A673 (cell line): ENCODE measurements at regions not wholly inside any gene's neighbourhood (a gene's known extent, or its start where the extent isn't known, plus 50 kb on each side); places are given as distances from the start of the nearest gene placed in this dataset.

ENCODE experiments used
- BruUV-seq: library from RNA; stranded (reverse); fragments of 400-500 nt; replicated peaks from 2 replicates; lab custom pipeline; 2021; lab: Mats Ljungman, UMichigan
- CTCF ChIA-PET: fragments of 300-600 bp; sonication (Branson Sonifier 250); formaldehyde crosslinking; loops from one replicate; lab custom pipeline; 2022; ENCODE audit warnings: antibody characterized with exemption; lab: Charles Lee
- POLR2A ChIA-PET: fragments of 300-600 bp; sonication (Branson Sonifier 250); formaldehyde crosslinking; loops from one replicate; lab custom pipeline; 2022; ENCODE audit warnings: antibody characterized with exemption; ENCODE audit not compliant: low non-redundant PET; lab: Charles Lee
- DNase-seq: peaks from one replicate; pipeline ENCODE4 v3.0.0-alpha.2; 2015; ENCODE audit warnings: low spot score
- H3K27ac ChIP-seq: fragments of 200-600 bp; sonication (generic); 2 replicates; pipeline ENCODE4 v1.5.1; 2016; ENCODE audit warnings: mixed run types, low read depth, mild to moderate bottlenecking, mixed read lengths, antibody characterized with exemption, low read length; ENCODE audit not compliant: poor library complexity, severe bottlenecking
- H3K27me3 ChIP-seq: fragments of 200-600 bp; sonication (generic); replicated peaks from 2 replicates; pipeline ENCODE4 v1.6.1; 2017; ENCODE audit warnings: mixed run types, low read depth, mild to moderate bottlenecking, mixed read lengths, antibody characterized with exemption, low read length; ENCODE audit not compliant: insufficient read depth, poor library complexity
- H3K36me3 ChIP-seq: fragments of 200-600 bp; sonication (generic); 2 replicates; pipeline ENCODE4 v1.6.1; 2016; ENCODE audit warnings: mixed run types, mild to moderate bottlenecking, mixed read lengths, antibody characterized with exemption, low read length; ENCODE audit not compliant: insufficient read depth, poor library complexity, severe bottlenecking
- H3K4me1 ChIP-seq: fragments of 200-600 bp; sonication (generic); 2 replicates; pipeline ENCODE4 v1.6.1; 2017; ENCODE audit warnings: mixed run types, mild to moderate bottlenecking, mixed read lengths, antibody characterized with exemption, low read length; ENCODE audit not compliant: insufficient read depth, poor library complexity, severe bottlenecking
- H3K4me3 ChIP-seq: fragments of 200-600 bp; sonication (generic); 2 replicates; pipeline ENCODE4 v1.5.1; 2016; ENCODE audit warnings: low read depth, mixed run types, mild to moderate bottlenecking, mixed read lengths, low read length; ENCODE audit not compliant: poor library complexity, severe bottlenecking
- H3K9me3 ChIP-seq: fragments of 200-600 bp; sonication (generic); 2 replicates; pipeline ENCODE4 v1.6.1; 2016; ENCODE audit warnings: mixed run types, low read depth, mild to moderate bottlenecking, mixed read lengths, antibody characterized with exemption, low read length; ENCODE audit not compliant: poor library complexity, severe bottlenecking
- EZH2 ChIP-seq: fragments of 200-600 bp; sonication (generic); IDR thresholded peaks from 2 replicates; pipeline ENCODE4 v1.6.1; 2017; ENCODE audit warnings: borderline replicate concordance, low read depth, mild to moderate bottlenecking, mixed read lengths, antibody characterized with exemption, low read length; ENCODE audit not compliant: poor library complexity, severe bottlenecking
- intact Hi-C: fragments of 100-400 bp; cut with micrococcal nuclease; formaldehyde crosslinking; loops from one replicate; pipeline ENCODE4 v1.10.0; 2022; ENCODE audit not compliant: unreplicated experiment
- TF ChIP-seq, protein P1 (sequence below): fragments of 300-800, 200-600 bp; sonication (generic); conservative IDR thresholded peaks from 2 replicates; pipeline ENCODE4 v1.5.1; 2017; ENCODE audit warnings: low read depth, mild to moderate bottlenecking, antibody characterized with exemption, low read length, moderate library complexity, mixed read lengths

DNA sequence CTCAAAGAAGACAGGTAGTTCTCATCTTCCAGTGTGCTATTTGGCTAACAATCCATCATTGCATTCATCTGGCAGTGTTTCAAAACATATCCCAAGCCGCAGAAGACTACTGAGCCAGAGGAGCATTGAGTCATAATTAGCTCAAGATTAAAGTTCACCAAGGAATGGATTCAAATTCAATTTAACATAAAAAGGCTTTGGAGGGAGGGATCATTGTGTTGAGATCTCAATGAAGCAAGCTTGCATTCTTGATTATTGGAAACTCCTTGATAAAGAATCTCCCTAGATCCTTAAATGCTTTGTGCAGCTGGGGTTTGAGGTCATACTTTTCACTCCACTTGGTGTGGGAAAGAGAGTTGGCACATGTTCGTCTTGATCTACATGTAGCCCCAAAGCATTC lies 142.8 kb upstream of the SEMA3A start:
- no TSS peak for BruUV-seq
- Histone ChIP-seq H3K27me3 (no peaks in the 10 kb centered on the region), H3K4me3 (no peak overlapping the region), H3K4me1 (no peaks in the 10 kb centered on the region), H3K36me3 (no peaks in the 10 kb centered on the region), H3K9me3 (no peaks in the 10 kb centered on the region), H3K27ac (no peak overlapping the region)
- ChIA-PET POLR2A (no interaction called here), CTCF (no interaction called here)
- no peak for TF ChIP-seq EZH2
- TF ChIP-seq, protein P1, sequence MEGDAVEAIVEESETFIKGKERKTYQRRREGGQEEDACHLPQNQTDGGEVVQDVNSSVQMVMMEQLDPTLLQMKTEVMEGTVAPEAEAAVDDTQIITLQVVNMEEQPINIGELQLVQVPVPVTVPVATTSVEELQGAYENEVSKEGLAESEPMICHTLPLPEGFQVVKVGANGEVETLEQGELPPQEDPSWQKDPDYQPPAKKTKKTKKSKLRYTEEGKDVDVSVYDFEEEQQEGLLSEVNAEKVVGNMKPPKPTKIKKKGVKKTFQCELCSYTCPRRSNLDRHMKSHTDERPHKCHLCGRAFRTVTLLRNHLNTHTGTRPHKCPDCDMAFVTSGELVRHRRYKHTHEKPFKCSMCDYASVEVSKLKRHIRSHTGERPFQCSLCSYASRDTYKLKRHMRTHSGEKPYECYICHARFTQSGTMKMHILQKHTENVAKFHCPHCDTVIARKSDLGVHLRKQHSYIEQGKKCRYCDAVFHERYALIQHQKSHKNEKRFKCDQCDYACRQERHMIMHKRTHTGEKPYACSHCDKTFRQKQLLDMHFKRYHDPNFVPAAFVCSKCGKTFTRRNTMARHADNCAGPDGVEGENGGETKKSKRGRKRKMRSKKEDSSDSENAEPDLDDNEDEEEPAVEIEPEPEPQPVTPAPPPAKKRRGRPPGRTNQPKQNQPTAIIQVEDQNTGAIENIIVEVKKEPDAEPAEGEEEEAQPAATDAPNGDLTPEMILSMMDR = no peak
- intact Hi-C loops = loop anchor here (10.0 kb wide), 1 partner anchor 677 kb away; no protein-coding TSS in a partner anchor
- no peak for DNase-seq

DNA sequence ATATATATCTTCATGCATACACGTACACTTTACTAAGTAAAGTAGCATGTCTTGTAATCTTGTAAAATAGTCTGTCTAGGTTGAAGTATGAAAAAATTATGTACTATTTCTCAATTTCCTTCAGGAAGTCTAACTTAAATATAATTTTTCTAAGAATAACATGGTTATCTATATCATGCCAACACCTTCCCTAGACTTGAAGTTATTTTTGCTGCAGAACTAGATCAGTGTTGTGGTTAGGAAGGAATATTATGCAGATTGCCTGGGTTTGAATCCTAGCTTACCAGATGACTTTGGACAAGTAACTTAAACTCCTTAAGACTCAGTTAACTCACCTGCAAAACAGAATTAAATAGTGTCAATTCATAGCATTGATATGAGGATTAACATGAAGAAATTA lies 142.2 kb upstream of the SEMA3A start:
- intact Hi-C loops = loop anchor here (10.0 kb wide), 1 partner anchor 678 kb away; no protein-coding TSS in a partner anchor
- CTCF ChIA-PET = no interaction called here
- no peak for DNase-seq
- H3K4me1 ChIP-seq = no peaks in the 10 kb centered on the region
- no peaks in the 10 kb centered on the region for H3K9me3 ChIP-seq
- no peaks in the 10 kb centered on the region for H3K36me3 ChIP-seq
- no TSS peak for BruUV-seq
- POLR2A ChIA-PET = no interaction called here
- H3K27ac ChIP-seq = no peak overlapping the region
- no peak overlapping the region for H3K4me3 ChIP-seq
- TF ChIP-seq, protein P1 = no peak
- no peak for TF ChIP-seq EZH2
- no peaks in the 10 kb centered on the region for H3K27me3 ChIP-seq

DNA sequence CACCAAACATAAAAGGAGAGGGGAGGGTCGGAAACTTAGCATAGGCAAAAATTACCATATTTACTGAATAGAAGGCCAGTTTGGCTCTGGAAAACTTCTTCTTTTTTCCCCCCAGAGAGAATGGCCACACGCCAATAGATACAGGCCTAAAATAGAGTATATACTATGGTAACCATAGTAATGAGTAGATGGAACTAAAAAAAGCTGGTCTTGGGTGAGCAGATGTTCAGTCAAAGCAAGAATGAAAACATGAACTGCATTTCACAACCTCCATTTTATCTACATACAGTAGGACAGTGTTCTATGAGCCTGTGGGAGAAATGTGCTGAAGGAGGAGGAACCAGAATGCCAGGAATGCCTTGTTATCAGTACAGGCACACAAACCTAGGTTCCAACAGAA lies 141.7 kb upstream of the SEMA3A start:
- CTCF ChIA-PET = no interaction called here

More for the DNA sequence above, 141.7 kb upstream of the SEMA3A start:
- intact Hi-C loops = loop anchor here (10.0 kb wide), 1 partner anchor 678 kb away; no protein-coding TSS in a partner anchor
- no peaks in the 10 kb centered on the region for H3K9me3 ChIP-seq
- no peaks in the 10 kb centered on the region for H3K36me3 ChIP-seq
- BruUV-seq = no TSS peak
- no peak overlapping the region for H3K4me3 ChIP-seq
- TF ChIP-seq, protein P1 = no peak
- no peak for TF ChIP-seq EZH2
- DNase-seq = no peak
- no peak overlapping the region for H3K27ac ChIP-seq
- no peaks in the 10 kb centered on the region for H3K27me3 ChIP-seq
- no peaks in the 10 kb centered on the region for H3K4me1 ChIP-seq
- POLR2A ChIA-PET = no interaction called here
